ENCODE measurements at regions not wholly inside any gene's neighbourhood (a gene's known extent, or its start where the extent isn't known, plus 50 kb on each side); places are given as distances from the start of the nearest gene placed in this dataset.
A peak's percentile ranks its signal among the peaks of the same experiment; 100 is the strongest.

DNA sequence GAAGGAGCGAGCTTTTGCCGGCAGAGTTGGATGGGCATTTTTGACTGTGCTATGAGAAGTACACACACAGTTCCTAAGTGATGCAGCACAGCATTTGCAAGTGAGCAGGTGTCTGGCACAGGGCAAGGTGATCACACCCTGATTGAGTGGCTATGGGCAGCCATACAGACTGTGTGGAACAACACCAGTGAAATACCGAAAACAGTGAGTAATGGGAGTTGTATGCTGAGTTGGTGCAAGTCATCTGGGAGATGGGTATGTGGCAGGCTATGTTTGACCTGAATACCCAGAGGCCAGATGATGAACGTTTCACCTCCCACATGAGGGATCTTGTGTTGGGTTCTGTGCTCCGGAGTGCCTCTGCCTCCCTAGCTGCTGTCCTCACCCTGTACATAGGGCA, 53.5 kb upstream of the TIPARP start:
- Mint-ChIP-seq H3K27me3 (peaks cover 17% of the 10 kb centered on the region), H3K4me1 (no peaks in the 10 kb centered on the region), H3K36me3 (ENCODE audit: low read depth) (no peaks in the 10 kb centered on the region), H3K27ac (no peak overlapping the region), H3K4me3 (no peak overlapping the region)
- H3K9me3 ChIP-seq (ENCODE audit: control insufficient read depth, low read length, poor library complexity, severe bottlenecking) = no peaks in the 10 kb centered on the region
- DNase-seq (no peak), ATAC-seq (no peak)

DNA sequence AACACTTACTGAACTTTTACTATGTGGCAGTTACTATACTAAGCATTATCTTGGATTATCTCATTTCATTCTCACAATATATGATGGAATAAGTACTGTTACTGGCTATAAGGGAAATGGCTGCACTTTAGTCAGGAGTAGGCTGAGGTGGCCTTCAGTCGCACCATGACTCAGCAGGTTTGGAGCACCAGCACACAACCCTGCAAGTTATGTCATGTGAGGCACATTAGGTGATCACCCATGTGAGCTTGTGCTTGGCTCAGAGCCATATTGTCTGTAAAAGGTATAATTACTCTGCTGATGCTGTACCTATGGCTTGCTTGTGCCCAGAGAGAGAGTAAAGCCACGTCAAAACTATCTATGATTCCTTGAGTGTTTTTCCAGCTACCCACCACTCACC, 54.1 kb upstream of the TIPARP start:
- peaks cover 17% of the 10 kb centered on the region for H3K27me3 Mint-ChIP-seq
- ATAC-seq (no peak), DNase-seq (no peak)
- H3K9me3 ChIP-seq (ENCODE audit: control insufficient read depth, low read length, poor library complexity, severe bottlenecking) = no peaks in the 10 kb centered on the region
- no peak overlapping the region for H3K4me3 Mint-ChIP-seq
- no peak overlapping the region for H3K27ac Mint-ChIP-seq
- no peaks in the 10 kb centered on the region for H3K4me1 Mint-ChIP-seq
- H3K36me3 Mint-ChIP-seq (ENCODE audit: low read depth) = no peaks in the 10 kb centered on the region

DNA sequence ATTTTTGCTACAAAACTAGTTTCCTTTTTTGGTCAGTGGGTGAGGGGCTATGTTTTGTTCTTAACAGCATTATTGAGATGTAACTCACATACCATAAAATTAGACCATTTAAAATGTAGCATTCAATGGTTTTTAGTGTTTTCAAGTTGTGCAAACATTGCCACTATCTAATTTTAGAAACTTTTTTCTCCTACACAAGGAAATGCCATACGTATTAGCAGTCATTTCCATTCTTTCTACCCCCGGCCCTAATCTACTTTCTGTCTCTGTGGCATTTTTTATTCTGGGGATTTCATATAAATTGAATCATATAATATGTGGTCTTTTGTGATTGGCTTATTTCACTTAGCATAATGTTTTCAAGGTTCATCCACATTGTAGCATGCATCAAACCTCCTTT, 55.0 kb upstream of the TIPARP start:
- Mint-ChIP-seq H3K4me3 (no peak overlapping the region), H3K36me3 (ENCODE audit: low read depth) (no peaks in the 10 kb centered on the region), H3K27me3 (peaks cover 17% of the 10 kb centered on the region), H3K27ac (no peak overlapping the region), H3K4me1 (no peaks in the 10 kb centered on the region)
- no peaks in the 10 kb centered on the region for H3K9me3 ChIP-seq (ENCODE audit: control insufficient read depth, low read length, poor library complexity, severe bottlenecking)
- DNase-seq (no peak), ATAC-seq (no peak)

DNA sequence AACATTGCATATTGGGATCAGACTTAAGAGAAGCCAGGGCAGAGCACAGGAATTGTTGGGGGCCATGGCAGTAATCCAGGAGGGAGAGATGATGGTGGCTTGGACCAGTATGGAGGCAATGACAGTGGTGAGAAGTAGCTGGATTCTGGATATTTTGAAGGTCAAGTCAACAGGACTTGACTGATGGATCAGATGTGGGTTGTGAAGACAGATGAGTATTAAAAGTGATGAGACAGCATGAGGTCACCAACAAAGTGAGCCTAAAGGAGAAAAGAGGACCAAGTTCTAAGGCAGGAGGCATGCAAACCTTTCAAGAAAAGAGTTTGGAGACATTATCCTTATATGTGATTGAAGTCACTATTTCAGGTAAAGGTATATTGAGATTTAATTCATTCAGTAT, 56.6 kb upstream of the TIPARP start:
- Mint-ChIP-seq H3K36me3 (ENCODE audit: low read depth) (no peaks in the 10 kb centered on the region), H3K4me3 (no peak overlapping the region), H3K27me3 (peaks cover 17% of the 10 kb centered on the region), H3K27ac (no peak overlapping the region), H3K4me1 (no peaks in the 10 kb centered on the region)
- H3K9me3 ChIP-seq (ENCODE audit: control insufficient read depth, low read length, poor library complexity, severe bottlenecking) = no peaks in the 10 kb centered on the region
- DNase-seq = no peak
- no peak for ATAC-seq

DNA sequence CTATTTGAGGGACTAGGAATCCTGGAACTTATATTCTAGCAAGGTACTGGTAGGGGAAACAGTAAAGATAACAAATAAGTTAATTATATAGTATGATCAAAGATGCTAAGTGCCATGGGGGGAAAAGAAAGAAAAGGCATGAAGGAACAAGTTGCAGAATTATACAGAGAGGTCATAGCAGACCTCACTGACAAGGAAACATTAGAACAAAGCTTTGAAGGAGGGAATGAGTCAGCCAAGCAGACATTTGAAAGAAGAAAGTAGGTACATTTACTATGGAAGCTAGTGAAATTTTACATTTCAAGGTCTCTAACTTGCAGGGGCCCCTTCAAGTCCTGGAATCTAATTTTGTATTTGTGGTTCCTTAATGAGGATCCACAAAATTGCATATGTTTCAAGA, 57.2 kb upstream of the TIPARP start:
- H3K4me1 Mint-ChIP-seq = peaks cover under 1% of the 10 kb centered on the region
- no peak overlapping the region for H3K4me3 Mint-ChIP-seq

DNA sequence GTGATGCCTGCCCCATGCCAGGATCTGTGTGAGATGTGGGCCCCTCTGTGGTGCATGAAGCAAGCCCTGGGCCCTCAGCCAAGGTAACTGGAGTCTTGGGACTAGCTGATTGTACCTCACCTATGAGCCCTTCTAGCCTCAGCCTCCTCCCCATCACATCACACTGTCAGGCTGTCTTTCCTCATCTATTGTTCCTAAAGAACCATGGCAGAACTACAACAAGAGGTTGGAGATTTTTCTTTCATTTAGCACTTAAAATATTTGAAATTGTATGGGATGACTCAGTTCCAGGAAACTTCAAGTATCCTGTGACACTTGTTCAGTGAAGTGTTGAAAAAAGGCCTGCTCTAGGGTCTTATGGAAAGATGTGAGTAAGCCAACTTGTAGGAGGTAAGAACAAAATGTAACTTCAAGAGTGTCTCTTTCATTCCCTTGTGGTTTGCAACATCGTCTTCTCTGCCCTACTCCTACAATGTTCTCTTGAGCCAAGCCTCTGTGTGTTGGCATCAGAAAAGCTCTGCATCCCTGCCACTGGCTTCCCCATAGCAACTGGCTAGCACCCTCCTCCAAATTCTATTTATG, 58.7 kb upstream of the TIPARP start:
- no peaks in the 10 kb centered on the region for H3K9me3 ChIP-seq (ENCODE audit: control insufficient read depth, low read length, poor library complexity, severe bottlenecking)
- no peak overlapping the region for H3K4me3 Mint-ChIP-seq
- ATAC-seq = no peak
- no peaks in the 10 kb centered on the region for H3K36me3 Mint-ChIP-seq (ENCODE audit: low read depth)
- peaks cover 2% of the 10 kb centered on the region for H3K4me1 Mint-ChIP-seq
- H3K27me3 Mint-ChIP-seq = peaks cover 15% of the 10 kb centered on the region
- H3K27ac Mint-ChIP-seq = no peak overlapping the region
- DNase-seq = no peak

More for the DNA sequence above, 57.2 kb upstream of the TIPARP start:
- no peaks in the 10 kb centered on the region for H3K9me3 ChIP-seq (ENCODE audit: control insufficient read depth, low read length, poor library complexity, severe bottlenecking)
- ATAC-seq = no peak
- Mint-ChIP-seq H3K36me3 (ENCODE audit: low read depth) (no peaks in the 10 kb centered on the region), H3K27ac (no peak overlapping the region), H3K27me3 (peaks cover 19% of the 10 kb centered on the region)
- DNase-seq = no peak

DNA sequence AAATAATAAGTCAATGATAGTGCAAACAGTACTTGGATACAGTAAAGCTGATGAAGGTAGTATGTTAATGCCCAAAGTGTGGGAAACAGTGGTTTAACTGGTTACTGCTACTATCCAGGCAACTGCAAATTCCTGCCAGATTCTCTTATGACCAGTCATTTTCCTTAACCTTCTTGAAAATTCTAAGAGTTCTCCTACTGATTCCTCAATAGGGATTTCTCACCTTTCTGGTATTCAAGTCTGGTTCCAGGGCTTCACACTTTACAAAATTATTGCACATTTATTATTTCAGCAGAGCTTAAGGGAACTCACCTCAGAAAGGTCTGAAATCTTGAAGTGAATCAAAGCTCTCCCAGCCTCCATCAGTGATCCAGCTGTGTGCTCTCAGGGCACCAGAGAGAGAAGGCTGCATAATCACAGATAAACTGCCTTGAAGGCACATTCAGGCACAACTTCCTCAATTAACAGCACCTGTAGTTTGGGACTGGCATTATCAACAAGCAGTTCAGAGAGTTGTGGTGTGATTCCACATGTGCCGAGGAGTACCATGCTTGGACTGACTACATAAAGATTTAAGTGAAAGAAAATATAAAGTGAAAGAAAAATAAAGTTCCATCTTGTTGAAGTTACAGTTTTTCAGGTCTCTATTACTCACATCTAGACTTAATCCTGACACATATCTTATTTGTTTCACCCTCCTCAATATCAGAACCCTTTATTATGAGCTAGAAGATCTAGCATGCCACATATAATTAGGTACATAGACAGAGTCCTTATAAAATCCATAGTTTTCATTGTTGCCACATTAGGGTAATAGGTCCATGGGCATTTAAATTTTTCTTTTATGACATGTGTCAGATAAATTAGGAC, 59.5 kb upstream of the TIPARP start:
- no peak for ATAC-seq
- Mint-ChIP-seq H3K4me1 (peaks cover 5% of the 10 kb centered on the region), H3K36me3 (ENCODE audit: low read depth) (no peaks in the 10 kb centered on the region), H3K27ac (no peak overlapping the region), H3K4me3 (no peak overlapping the region), H3K27me3 (peaks cover 13% of the 10 kb centered on the region)
- no peaks in the 10 kb centered on the region for H3K9me3 ChIP-seq (ENCODE audit: control insufficient read depth, low read length, poor library complexity, severe bottlenecking)
- DNase-seq = no peak

DNA sequence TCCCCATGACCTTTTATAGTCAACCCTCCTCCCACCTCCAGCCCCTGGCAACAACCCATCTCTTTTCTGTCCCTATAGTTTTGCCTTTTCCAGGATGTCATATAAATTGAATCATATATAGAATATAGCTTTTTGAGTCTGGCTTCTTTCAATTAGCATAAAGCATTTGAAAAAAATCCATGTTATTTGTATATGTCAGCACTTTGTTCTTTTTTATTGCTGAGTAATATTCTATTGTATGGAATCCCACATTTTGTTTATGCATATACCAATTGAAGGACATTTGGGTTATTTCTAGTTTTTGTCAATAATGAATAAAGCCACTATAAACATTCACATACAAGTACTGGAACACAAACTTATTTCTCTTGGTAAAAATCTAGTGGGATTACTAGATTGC, 58.0 kb upstream of the SSR3 start:
- Mint-ChIP-seq H3K36me3 (ENCODE audit: low read depth) (no peaks in the 10 kb centered on the region), H3K4me3 (no peak overlapping the region), H3K27me3 (peaks cover 22% of the 10 kb centered on the region), H3K4me1 (peaks cover 5% of the 10 kb centered on the region), H3K27ac (no peak overlapping the region)
- DNase-seq (no peak), ATAC-seq (no peak)
- H3K9me3 ChIP-seq (ENCODE audit: control insufficient read depth, low read length, poor library complexity, severe bottlenecking) = no peaks in the 10 kb centered on the region

DNA sequence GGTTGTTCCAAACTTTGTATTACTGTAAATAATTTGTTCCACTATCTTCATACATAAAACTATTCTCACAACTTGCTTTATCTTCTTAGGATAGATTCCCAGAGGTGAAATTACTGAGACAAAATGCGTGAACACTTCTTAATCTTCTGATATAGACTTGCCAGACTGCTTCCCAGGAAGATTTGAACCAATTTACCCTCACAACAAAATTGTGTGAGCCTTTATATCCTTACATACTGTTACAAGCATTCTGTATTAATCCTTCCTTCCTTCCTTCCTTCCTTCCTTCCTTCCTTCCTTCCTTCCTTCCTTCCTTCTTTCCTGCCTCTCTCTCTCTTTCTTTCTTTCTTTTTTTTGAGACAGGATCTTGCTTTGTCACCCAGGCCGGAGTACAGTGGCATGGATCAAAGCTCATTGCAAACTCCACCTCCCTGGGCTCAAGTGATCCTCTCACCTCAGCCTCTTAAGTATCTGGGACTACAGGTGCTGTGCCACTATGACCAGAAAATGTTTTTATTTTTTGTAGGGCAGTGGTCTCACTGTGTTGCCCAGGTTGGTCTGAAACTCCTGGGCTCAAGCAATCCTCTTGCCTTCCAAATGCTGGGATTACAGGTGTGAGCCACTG, 57.1 kb upstream of the SSR3 start:
- Mint-ChIP-seq H3K36me3 (ENCODE audit: low read depth) (no peaks in the 10 kb centered on the region), H3K27me3 (peaks cover 27% of the 10 kb centered on the region), H3K4me1 (peaks cover 5% of the 10 kb centered on the region), H3K27ac (no peak overlapping the region), H3K4me3 (no peak overlapping the region)
- DNase-seq (no peak), ATAC-seq (no peak)
- H3K9me3 ChIP-seq (ENCODE audit: control insufficient read depth, low read length, poor library complexity, severe bottlenecking) = no peaks in the 10 kb centered on the region

DNA sequence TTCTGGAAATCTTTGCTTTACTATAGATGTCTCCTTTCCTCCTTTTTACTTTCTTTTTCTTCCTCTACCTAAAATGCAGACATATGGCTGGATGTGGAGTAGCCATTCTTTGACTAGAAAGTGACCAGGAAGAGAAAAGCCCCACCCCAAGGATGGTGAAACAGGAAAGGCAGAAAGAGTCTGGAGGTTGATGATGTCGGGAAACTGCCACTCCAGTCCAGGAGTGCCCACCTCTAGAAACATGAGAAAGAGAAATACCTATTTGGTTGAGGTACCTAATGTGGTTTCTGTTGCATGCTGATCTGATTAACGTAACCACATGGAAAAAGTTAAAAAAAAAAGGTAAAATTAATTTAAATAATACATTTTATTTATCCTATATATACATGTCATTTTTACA, 55.2 kb upstream of the SSR3 start:
- no peak for ATAC-seq

DNA sequence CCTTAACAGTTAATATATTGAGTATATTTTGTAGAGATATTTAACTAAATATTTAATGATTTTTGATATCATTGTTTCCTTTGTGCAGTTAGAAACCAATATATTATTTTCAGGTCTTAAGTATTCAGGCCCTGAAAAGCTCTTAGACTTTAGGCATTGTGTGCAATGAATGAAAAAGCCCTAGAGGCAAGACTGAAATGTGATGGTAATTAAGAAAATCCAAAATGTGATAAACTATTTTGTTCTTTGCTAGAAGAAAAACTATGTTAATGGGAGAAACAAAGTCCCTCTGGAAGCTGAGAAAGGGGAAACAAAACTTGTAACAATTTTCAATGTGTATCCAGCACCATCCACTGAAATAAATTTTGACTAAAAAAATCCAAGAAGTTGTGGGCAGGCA, 54.6 kb upstream of the SSR3 start:
- ATAC-seq = no peak
- H3K36me3 Mint-ChIP-seq (ENCODE audit: low read depth) = no peaks in the 10 kb centered on the region
- no peaks in the 10 kb centered on the region for H3K9me3 ChIP-seq (ENCODE audit: control insufficient read depth, low read length, poor library complexity, severe bottlenecking)

More for the DNA sequence above, 55.2 kb upstream of the SSR3 start:
- no peak for DNase-seq
- H3K4me1 Mint-ChIP-seq = peaks cover 16% of the 10 kb centered on the region
- H3K9me3 ChIP-seq (ENCODE audit: control insufficient read depth, low read length, poor library complexity, severe bottlenecking) = no peaks in the 10 kb centered on the region
- H3K36me3 Mint-ChIP-seq (ENCODE audit: low read depth) = no peaks in the 10 kb centered on the region
- H3K27me3 Mint-ChIP-seq = peaks cover 41% of the 10 kb centered on the region
- H3K4me3 Mint-ChIP-seq = no peak overlapping the region
- H3K27ac Mint-ChIP-seq = no peak overlapping the region

DNA sequence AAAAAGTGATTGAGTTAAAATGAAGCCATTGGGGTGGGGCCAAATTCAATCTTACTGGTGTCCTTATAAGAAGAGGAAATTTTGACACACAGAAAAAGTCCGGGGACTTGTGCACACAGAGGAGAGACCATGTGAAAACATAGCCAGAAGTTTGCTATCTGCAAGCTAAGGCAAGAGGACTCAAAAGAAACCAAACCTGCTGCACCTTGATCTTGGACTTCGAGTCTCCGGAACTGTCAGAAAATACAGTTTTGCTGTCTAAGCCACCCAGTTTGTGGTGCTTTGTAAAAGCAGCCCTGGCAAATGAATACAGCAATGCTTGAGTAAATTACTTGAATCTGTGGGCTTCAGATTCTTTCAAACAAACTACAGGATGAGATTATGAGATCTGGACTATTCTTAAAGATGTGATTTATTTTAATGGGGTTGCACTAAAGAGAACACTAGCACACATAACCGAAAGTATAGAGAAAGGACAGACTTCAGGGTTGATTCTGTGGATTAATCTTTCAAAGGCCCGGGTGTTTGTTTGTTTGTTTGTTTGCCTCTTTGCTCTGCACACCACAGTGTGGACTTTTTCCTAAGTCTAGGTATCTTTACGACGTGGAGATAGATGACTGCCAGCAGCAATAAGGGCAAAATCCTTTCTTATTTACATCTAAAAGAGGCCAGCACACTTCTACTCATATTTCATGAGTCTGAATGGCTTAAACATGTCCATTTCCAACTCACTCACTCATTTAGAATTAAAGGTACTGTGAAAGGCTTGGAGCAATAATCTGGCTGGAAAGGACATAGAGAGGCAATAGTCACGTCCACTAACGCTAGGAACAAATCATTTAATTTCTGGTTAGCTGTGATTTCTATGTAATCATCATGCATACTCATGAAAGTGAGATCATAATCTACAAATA, 53.9 kb upstream of the SSR3 start:
- H3K27me3 Mint-ChIP-seq = peaks cover 46% of the 10 kb centered on the region
- no peaks in the 10 kb centered on the region for H3K9me3 ChIP-seq (ENCODE audit: control insufficient read depth, low read length, poor library complexity, severe bottlenecking)
- no peak overlapping the region for H3K27ac Mint-ChIP-seq
- no peaks in the 10 kb centered on the region for H3K36me3 Mint-ChIP-seq (ENCODE audit: low read depth)
- ATAC-seq = no peak
- no peak for DNase-seq
- H3K4me3 Mint-ChIP-seq = no peak overlapping the region
- H3K4me1 Mint-ChIP-seq = peaks cover 16% of the 10 kb centered on the region

More for the DNA sequence above, 54.6 kb upstream of the SSR3 start:
- Mint-ChIP-seq H3K27me3 (peaks cover 46% of the 10 kb centered on the region), H3K4me1 (peaks cover 16% of the 10 kb centered on the region), H3K27ac (no peak overlapping the region), H3K4me3 (no peak overlapping the region)
- no peak for DNase-seq

DNA sequence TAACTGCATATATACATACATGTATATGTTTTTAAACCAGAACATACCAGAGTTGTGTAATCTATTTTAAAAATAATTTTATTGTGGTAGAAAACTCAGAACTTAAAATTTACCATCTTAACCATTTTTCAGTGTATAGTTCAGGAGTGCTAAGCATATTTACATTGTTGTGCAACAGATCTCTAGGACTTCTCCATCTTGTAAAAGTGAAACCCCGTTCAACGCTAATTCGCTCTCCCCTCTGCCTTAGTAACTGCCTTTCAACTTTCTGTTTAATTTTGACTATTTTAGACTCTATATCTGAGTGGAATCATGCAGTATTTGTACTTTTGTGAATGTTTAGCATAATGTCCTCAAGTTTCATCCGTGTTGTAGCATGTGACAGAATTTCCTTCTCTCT, 51.8 kb upstream of the SSR3 start:
- ATAC-seq (peak; percentile 61), DNase-seq (no peak)
- no peaks in the 10 kb centered on the region for H3K9me3 ChIP-seq (ENCODE audit: control insufficient read depth, low read length, poor library complexity, severe bottlenecking)
- Mint-ChIP-seq H3K4me3 (peak overlapping the region; percentile 88), H3K27ac (peak overlapping the region; percentile 71), H3K27me3 (peaks cover 41% of the 10 kb centered on the region), H3K4me1 (peaks cover 14% of the 10 kb centered on the region), H3K36me3 (ENCODE audit: low read depth) (no peaks in the 10 kb centered on the region)
